ENCODE measurements at regions not wholly inside any gene's neighbourhood (a gene's known extent, or its start where the extent isn't known, plus 50 kb on each side); places are given as distances from the start of the nearest gene placed in this dataset.

GRCh38 chr3:72086743-72087087, 301.8 kb upstream of the PROK2 start:
- TF ChIP-seq, protein P1, sequence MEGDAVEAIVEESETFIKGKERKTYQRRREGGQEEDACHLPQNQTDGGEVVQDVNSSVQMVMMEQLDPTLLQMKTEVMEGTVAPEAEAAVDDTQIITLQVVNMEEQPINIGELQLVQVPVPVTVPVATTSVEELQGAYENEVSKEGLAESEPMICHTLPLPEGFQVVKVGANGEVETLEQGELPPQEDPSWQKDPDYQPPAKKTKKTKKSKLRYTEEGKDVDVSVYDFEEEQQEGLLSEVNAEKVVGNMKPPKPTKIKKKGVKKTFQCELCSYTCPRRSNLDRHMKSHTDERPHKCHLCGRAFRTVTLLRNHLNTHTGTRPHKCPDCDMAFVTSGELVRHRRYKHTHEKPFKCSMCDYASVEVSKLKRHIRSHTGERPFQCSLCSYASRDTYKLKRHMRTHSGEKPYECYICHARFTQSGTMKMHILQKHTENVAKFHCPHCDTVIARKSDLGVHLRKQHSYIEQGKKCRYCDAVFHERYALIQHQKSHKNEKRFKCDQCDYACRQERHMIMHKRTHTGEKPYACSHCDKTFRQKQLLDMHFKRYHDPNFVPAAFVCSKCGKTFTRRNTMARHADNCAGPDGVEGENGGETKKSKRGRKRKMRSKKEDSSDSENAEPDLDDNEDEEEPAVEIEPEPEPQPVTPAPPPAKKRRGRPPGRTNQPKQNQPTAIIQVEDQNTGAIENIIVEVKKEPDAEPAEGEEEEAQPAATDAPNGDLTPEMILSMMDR (IDR thresholded peaks at IDR 0.05; ENCODE audit: low read length): no peak
- no peak for TF ChIP-seq EZH2phosphoT487 (IDR thresholded peaks at IDR 0.05; ENCODE audit: low read length)
- TF ChIP-seq EZH2 (optimal IDR thresholded peaks at IDR 0.05; ENCODE audit: low read depth, low read length): no peak
- no peak overlapping the region for H3K4me3 ChIP-seq (ENCODE audit: low read length)
- H3K4me1 ChIP-seq (ENCODE audit: low read length): peaks cover 16% of the 10 kb centered on the region
- DNase-seq: no peak
- no peaks in the 10 kb centered on the region for H3K79me2 ChIP-seq (ENCODE audit: low read length)
- no peak overlapping the region for H3K27ac ChIP-seq (ENCODE audit: low read length)
- no peaks in the 10 kb centered on the region for H4K20me1 ChIP-seq (ENCODE audit: insufficient read depth, low read length)
- no peaks in the 10 kb centered on the region for H3K27me3 ChIP-seq (replicated peaks; ENCODE audit: insufficient read depth, low read length)
- H3F3A ChIP-seq (ENCODE audit: insufficient read depth, low read length): no peaks in the 10 kb centered on the region
- H3K4me2 ChIP-seq (ENCODE audit: low read depth, low read length): no peak overlapping the region
- no peaks in the 10 kb centered on the region for H3K36me3 ChIP-seq (replicated peaks; ENCODE audit: insufficient read depth, low read length)
- H3K9ac ChIP-seq (ENCODE audit: low read length): no peak overlapping the region
- no peaks in the 10 kb centered on the region for H3K9me3 ChIP-seq (replicated peaks; ENCODE audit: insufficient read depth, low read length)
- H2AFZ ChIP-seq (ENCODE audit: low read length): no peak overlapping the region
- H3K9me2 ChIP-seq (replicated peaks; ENCODE audit: insufficient read depth, low read length): no peaks in the 10 kb centered on the region

- DNase-seq: no peak
- no peaks in the 10 kb centered on the region for H3K27me3 ChIP-seq (replicated peaks; ENCODE audit: insufficient read depth, low read length)
- no peak overlapping the region for H3K27ac ChIP-seq (ENCODE audit: low read length)
- no peaks in the 10 kb centered on the region for H3F3A ChIP-seq (ENCODE audit: insufficient read depth, low read length)
- H3K9ac ChIP-seq (ENCODE audit: low read length): no peak overlapping the region
- TF ChIP-seq, protein P1 (IDR thresholded peaks at IDR 0.05; ENCODE audit: low read length): no peak
- TF ChIP-seq EZH2 (optimal IDR thresholded peaks at IDR 0.05; ENCODE audit: low read depth, low read length) (no peak), EZH2phosphoT487 (IDR thresholded peaks at IDR 0.05; ENCODE audit: low read length) (no peak)
- H4K20me1 ChIP-seq (ENCODE audit: insufficient read depth, low read length): no peaks in the 10 kb centered on the region
- no peak overlapping the region for H2AFZ ChIP-seq (ENCODE audit: low read length)
- no peaks in the 10 kb centered on the region for H3K36me3 ChIP-seq (replicated peaks; ENCODE audit: insufficient read depth, low read length)
- H3K4me2 ChIP-seq (ENCODE audit: low read depth, low read length): no peak overlapping the region
- no peak overlapping the region for H3K4me3 ChIP-seq (ENCODE audit: low read length)
- H3K9me3 ChIP-seq (replicated peaks; ENCODE audit: insufficient read depth, low read length): no peaks in the 10 kb centered on the region
- H3K9me2 ChIP-seq (replicated peaks; ENCODE audit: insufficient read depth, low read length): no peaks in the 10 kb centered on the region
- H3K4me1 ChIP-seq (ENCODE audit: low read length): peaks cover 13% of the 10 kb centered on the region
- no peaks in the 10 kb centered on the region for H3K79me2 ChIP-seq (ENCODE audit: low read length)
Measured at GRCh38 chr3:72086042-72086742, 301.2 kb upstream of the PROK2 start.

DNA sequence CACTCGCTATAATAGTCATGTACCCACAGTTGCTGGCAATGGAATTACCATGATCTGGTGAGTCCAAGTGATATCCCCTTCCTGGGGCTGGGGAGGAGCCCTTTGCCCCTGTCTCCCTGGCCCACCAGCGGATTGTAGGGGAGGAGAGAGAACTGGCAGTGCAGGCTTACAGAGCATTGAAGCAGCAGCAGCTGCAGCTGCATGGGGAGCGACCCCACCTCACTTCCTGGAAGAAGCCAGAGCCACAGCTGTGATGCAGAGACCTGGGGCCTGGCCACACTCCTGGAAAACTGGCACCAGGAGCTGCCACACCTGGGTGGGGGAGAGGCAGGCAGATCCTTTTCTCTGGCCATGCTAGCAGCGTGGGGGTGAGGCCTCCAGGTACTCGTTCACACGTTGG, 300.1 kb upstream of the PROK2 start:
- Histone ChIP-seq H3K9ac (ENCODE audit: low read length) (no peak overlapping the region), H3K27me3 (replicated peaks; ENCODE audit: insufficient read depth, low read length) (no peaks in the 10 kb centered on the region), H3K36me3 (replicated peaks; ENCODE audit: insufficient read depth, low read length) (no peaks in the 10 kb centered on the region), H3K4me1 (ENCODE audit: low read length) (peaks cover 13% of the 10 kb centered on the region), H3K9me3 (replicated peaks; ENCODE audit: insufficient read depth, low read length) (no peaks in the 10 kb centered on the region), H3K4me2 (ENCODE audit: low read depth, low read length) (no peak overlapping the region), H3F3A (ENCODE audit: insufficient read depth, low read length) (no peaks in the 10 kb centered on the region), H4K20me1 (ENCODE audit: insufficient read depth, low read length) (no peaks in the 10 kb centered on the region), H3K27ac (ENCODE audit: low read length) (no peak overlapping the region), H3K4me3 (ENCODE audit: low read length) (no peak overlapping the region), H3K79me2 (ENCODE audit: low read length) (no peaks in the 10 kb centered on the region), H2AFZ (ENCODE audit: low read length) (no peak overlapping the region), H3K9me2 (replicated peaks; ENCODE audit: insufficient read depth, low read length) (no peaks in the 10 kb centered on the region)
- no peak for TF ChIP-seq EZH2 (optimal IDR thresholded peaks at IDR 0.05; ENCODE audit: low read depth, low read length)
- TF ChIP-seq, protein P1 (IDR thresholded peaks at IDR 0.05; ENCODE audit: low read length): no peak
- no peak for TF ChIP-seq EZH2phosphoT487 (IDR thresholded peaks at IDR 0.05; ENCODE audit: low read length)
- DNase-seq: no peak
